ENCODE measurements at regions not wholly inside any gene's neighbourhood (a gene's known extent, or its start where the extent isn't known, plus 50 kb on each side); places are given as distances from the start of the nearest gene placed in this dataset.

- TF ChIP-seq, protein P1, sequence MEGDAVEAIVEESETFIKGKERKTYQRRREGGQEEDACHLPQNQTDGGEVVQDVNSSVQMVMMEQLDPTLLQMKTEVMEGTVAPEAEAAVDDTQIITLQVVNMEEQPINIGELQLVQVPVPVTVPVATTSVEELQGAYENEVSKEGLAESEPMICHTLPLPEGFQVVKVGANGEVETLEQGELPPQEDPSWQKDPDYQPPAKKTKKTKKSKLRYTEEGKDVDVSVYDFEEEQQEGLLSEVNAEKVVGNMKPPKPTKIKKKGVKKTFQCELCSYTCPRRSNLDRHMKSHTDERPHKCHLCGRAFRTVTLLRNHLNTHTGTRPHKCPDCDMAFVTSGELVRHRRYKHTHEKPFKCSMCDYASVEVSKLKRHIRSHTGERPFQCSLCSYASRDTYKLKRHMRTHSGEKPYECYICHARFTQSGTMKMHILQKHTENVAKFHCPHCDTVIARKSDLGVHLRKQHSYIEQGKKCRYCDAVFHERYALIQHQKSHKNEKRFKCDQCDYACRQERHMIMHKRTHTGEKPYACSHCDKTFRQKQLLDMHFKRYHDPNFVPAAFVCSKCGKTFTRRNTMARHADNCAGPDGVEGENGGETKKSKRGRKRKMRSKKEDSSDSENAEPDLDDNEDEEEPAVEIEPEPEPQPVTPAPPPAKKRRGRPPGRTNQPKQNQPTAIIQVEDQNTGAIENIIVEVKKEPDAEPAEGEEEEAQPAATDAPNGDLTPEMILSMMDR (IDR thresholded peaks at IDR 0.05; ENCODE audit: poor library complexity, severe bottlenecking), result no peak
- TF ChIP-seq TAF1 (IDR thresholded peaks at IDR 0.05; ENCODE audit: low read depth) (no peak), EP300 (conservative IDR thresholded peaks at IDR 0.05; ENCODE audit: poor library complexity, severe bottlenecking) (no peak), POLR2AphosphoS5 (IDR thresholded peaks at IDR 0.05) (no peak), EZH2 (IDR thresholded peaks at IDR 0.05; ENCODE audit: borderline replicate concordance, insufficient read depth, low read length, poor library complexity, severe bottlenecking) (no peak), RAD21 (conservative IDR thresholded peaks at IDR 0.05) (no peak)
- TF ChIP-seq, protein P2, sequence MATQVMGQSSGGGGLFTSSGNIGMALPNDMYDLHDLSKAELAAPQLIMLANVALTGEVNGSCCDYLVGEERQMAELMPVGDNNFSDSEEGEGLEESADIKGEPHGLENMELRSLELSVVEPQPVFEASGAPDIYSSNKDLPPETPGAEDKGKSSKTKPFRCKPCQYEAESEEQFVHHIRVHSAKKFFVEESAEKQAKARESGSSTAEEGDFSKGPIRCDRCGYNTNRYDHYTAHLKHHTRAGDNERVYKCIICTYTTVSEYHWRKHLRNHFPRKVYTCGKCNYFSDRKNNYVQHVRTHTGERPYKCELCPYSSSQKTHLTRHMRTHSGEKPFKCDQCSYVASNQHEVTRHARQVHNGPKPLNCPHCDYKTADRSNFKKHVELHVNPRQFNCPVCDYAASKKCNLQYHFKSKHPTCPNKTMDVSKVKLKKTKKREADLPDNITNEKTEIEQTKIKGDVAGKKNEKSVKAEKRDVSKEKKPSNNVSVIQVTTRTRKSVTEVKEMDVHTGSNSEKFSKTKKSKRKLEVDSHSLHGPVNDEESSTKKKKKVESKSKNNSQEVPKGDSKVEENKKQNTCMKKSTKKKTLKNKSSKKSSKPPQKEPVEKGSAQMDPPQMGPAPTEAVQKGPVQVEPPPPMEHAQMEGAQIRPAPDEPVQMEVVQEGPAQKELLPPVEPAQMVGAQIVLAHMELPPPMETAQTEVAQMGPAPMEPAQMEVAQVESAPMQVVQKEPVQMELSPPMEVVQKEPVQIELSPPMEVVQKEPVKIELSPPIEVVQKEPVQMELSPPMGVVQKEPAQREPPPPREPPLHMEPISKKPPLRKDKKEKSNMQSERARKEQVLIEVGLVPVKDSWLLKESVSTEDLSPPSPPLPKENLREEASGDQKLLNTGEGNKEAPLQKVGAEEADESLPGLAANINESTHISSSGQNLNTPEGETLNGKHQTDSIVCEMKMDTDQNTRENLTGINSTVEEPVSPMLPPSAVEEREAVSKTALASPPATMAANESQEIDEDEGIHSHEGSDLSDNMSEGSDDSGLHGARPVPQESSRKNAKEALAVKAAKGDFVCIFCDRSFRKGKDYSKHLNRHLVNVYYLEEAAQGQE (IDR thresholded peaks at IDR 0.05; ENCODE audit: borderline replicate concordance), result no peak
Observed at GRCh38 chr13:81203783-81204182, 862.9 kb upstream of the SPRY2 start.
